Right lobe of liver (tissue), 4 donors: ENCODE measurements at regions not wholly inside any gene's neighbourhood (a gene's known extent, or its start where the extent isn't known, plus 50 kb on each side); places are given as distances from the start of the nearest gene placed in this dataset.

Source experiments
- CTCF ChIP-seq, 4 donors: fragments of 200-600 bp in 3 of 4; fragments of 450-650 bp in 1 of 4; IDR thresholded peaks; one replicate each; pipeline versions ENCODE4 v1.5.1 to v1.8.0; 2016 to 2022; ENCODE audit warnings: antibody characterized with exemption in 4 of 4, mild to moderate bottlenecking in 2 of 4
- POLR2A ChIP-seq: fragments of 450-650 bp; IDR thresholded peaks from one replicate; pipeline ENCODE4 v1.6.1; 2017; ENCODE audit warnings: antibody characterized with exemption, mild to moderate bottlenecking
- donor health status: DM: no; HTN: no; CAD: no.
- donor health status: DM: no; HTN: no; CAD: no.
- donor health status: DM: no; HTN: yes; CAD: no.

GRCh38 chr5:3376611-3377010, 219.0 kb upstream of the IRX1 start:
- no peak for TF ChIP-seq POLR2A
- no peak for TF ChIP-seq CTCF (IDR thresholded peaks at IDR 0.05)
